Activated T-helper 1 cell treated with anti-CD3 and anti-CD28 coated beads, Interleukin-12 subunit alpha, Interleukin-12 subunit beta, Interleukin-2, Interleukin-4 antibody, amounts not matched to agents 30 ng/mL and 10 ng/mL and 1 ng/mL, durations not matched to agents 14 hours and 24 hours and 36 hours (primary cell): ENCODE measurements at regions not wholly inside any gene's neighbourhood (a gene's known extent, or its start where the extent isn't known, plus 50 kb on each side); places are given as distances from the start of the nearest gene placed in this dataset.

Experiments used
- DNase-seq: peaks from one replicate; pipeline ENCODE4 v3.0.0; 2021; ENCODE audit warnings: low spot score
- H3K27ac Mint-ChIP-seq: one replicate; pipeline ENCODE4 v1.8.0; 2021; ENCODE audit warnings: mild to moderate bottlenecking, mixed read lengths
- H3K27me3 Mint-ChIP-seq: one replicate; pipeline ENCODE4 v1.8.0; 2022; ENCODE audit warnings: mild to moderate bottlenecking, moderate library complexity, mixed read lengths; ENCODE audit not compliant: insufficient read depth
- H3K36me3 Mint-ChIP-seq: one replicate; pipeline ENCODE4 v1.8.0; 2021; ENCODE audit warnings: low read depth, mixed read lengths
- H3K4me1 Mint-ChIP-seq: one replicate; pipeline ENCODE4 v1.8.0; 2021; ENCODE audit warnings: low read depth, mixed read lengths
- H3K4me3 Mint-ChIP-seq: one replicate; pipeline ENCODE4 v1.8.0; 2021; ENCODE audit warnings: mild to moderate bottlenecking, moderate library complexity, mixed read lengths
- H3K9me3 Mint-ChIP-seq: one replicate; pipeline ENCODE4 v1.8.0; 2021; ENCODE audit warnings: mixed read lengths
- intact Hi-C: fragments of 100-400 bp; cut with micrococcal nuclease; formaldehyde crosslinking; loops from one replicate; pipeline ENCODE4 v1.15.1; 2024

GRCh38 chr5:3337812-3338541, 257.7 kb upstream of the IRX1 start:
- Mint-ChIP-seq H3K27ac (no peak overlapping the region), H3K9me3 (no peaks in the 10 kb centered on the region), H3K4me1 (no peaks in the 10 kb centered on the region), H3K27me3 (no peaks in the 10 kb centered on the region), H3K4me3 (no peak overlapping the region), H3K36me3 (no peaks in the 10 kb centered on the region)
- no peak for DNase-seq
- intact Hi-C loops = no loop called here

- no peaks in the 10 kb centered on the region for H3K27me3 Mint-ChIP-seq
Observed at GRCh38 chr5:3336666-3337065, 259.0 kb upstream of the IRX1 start.

GRCh38 chr5:3335301-3335700, 260.3 kb upstream of the IRX1 start:
- Mint-ChIP-seq H3K9me3 (no peaks in the 10 kb centered on the region), H3K4me3 (no peak overlapping the region), H3K4me1 (no peaks in the 10 kb centered on the region), H3K36me3 (no peaks in the 10 kb centered on the region), H3K27ac (no peak overlapping the region), H3K27me3 (no peaks in the 10 kb centered on the region)
- DNase-seq = no peak
- intact Hi-C loops = no loop called here

More at GRCh38 chr5:3336666-3337065, 259.0 kb upstream of the IRX1 start:
- H3K9me3 Mint-ChIP-seq = no peaks in the 10 kb centered on the region
- no peaks in the 10 kb centered on the region for H3K36me3 Mint-ChIP-seq
- intact Hi-C loops = no loop called here
- no peak for DNase-seq
- no peak overlapping the region for H3K4me3 Mint-ChIP-seq
- H3K4me1 Mint-ChIP-seq = no peaks in the 10 kb centered on the region
- H3K27ac Mint-ChIP-seq = no peak overlapping the region

- no peaks in the 10 kb centered on the region for H3K36me3 Mint-ChIP-seq
- H3K27me3 Mint-ChIP-seq = no peaks in the 10 kb centered on the region
- no peak overlapping the region for H3K27ac Mint-ChIP-seq
- intact Hi-C loops = no loop called here
- DNase-seq = no peak
- H3K4me1 Mint-ChIP-seq = no peaks in the 10 kb centered on the region
- H3K4me3 Mint-ChIP-seq = no peak overlapping the region
- H3K9me3 Mint-ChIP-seq = no peaks in the 10 kb centered on the region
Observed at GRCh38 chr5:3333836-3334235, 261.8 kb upstream of the IRX1 start.

- Mint-ChIP-seq H3K36me3 (no peaks in the 10 kb centered on the region), H3K4me3 (no peak overlapping the region), H3K27ac (no peak overlapping the region), H3K4me1 (no peaks in the 10 kb centered on the region), H3K27me3 (no peaks in the 10 kb centered on the region), H3K9me3 (no peaks in the 10 kb centered on the region)
- no peak for DNase-seq
- intact Hi-C loops = no loop called here
Observed at GRCh38 chr5:3333105-3333504, 262.5 kb upstream of the IRX1 start.

- intact Hi-C loops = no loop called here
- Mint-ChIP-seq H3K27ac (no peak overlapping the region), H3K27me3 (no peaks in the 10 kb centered on the region), H3K4me1 (no peaks in the 10 kb centered on the region), H3K4me3 (no peak overlapping the region), H3K9me3 (no peaks in the 10 kb centered on the region), H3K36me3 (no peaks in the 10 kb centered on the region)
- no peak for DNase-seq
Observed at GRCh38 chr5:3331819-3332218, 263.8 kb upstream of the IRX1 start.

GRCh38 chr5:3330442-3330841, 265.2 kb upstream of the IRX1 start:
- no peak for DNase-seq
- H3K4me3 Mint-ChIP-seq = no peak overlapping the region
- intact Hi-C loops = no loop called here
- H3K4me1 Mint-ChIP-seq = no peaks in the 10 kb centered on the region
- no peak overlapping the region for H3K27ac Mint-ChIP-seq
- no peaks in the 10 kb centered on the region for H3K36me3 Mint-ChIP-seq
- peaks cover 2% of the 10 kb centered on the region for H3K9me3 Mint-ChIP-seq
- H3K27me3 Mint-ChIP-seq = no peaks in the 10 kb centered on the region

- Mint-ChIP-seq H3K4me3 (no peak overlapping the region), H3K36me3 (no peaks in the 10 kb centered on the region), H3K27me3 (no peaks in the 10 kb centered on the region), H3K9me3 (peaks cover 7% of the 10 kb centered on the region), H3K27ac (no peak overlapping the region), H3K4me1 (no peaks in the 10 kb centered on the region)
- DNase-seq = no peak
- intact Hi-C loops = no loop called here
Observed at GRCh38 chr5:3329427-3329826, 266.2 kb upstream of the IRX1 start.

GRCh38 chr5:3326841-3327232, 268.8 kb upstream of the IRX1 start:
- DNase-seq = no peak
- intact Hi-C loops = no loop called here
- no peaks in the 10 kb centered on the region for H3K4me1 Mint-ChIP-seq
- no peak overlapping the region for H3K27ac Mint-ChIP-seq
- H3K27me3 Mint-ChIP-seq = no peaks in the 10 kb centered on the region
- no peaks in the 10 kb centered on the region for H3K36me3 Mint-ChIP-seq
- peaks cover 7% of the 10 kb centered on the region for H3K9me3 Mint-ChIP-seq
- H3K4me3 Mint-ChIP-seq = no peak overlapping the region

GRCh38 chr5:3325972-3326840, 269.4 kb upstream of the IRX1 start:
- Mint-ChIP-seq H3K36me3 (no peaks in the 10 kb centered on the region), H3K9me3 (peaks cover 7% of the 10 kb centered on the region), H3K4me1 (no peaks in the 10 kb centered on the region), H3K27me3 (no peaks in the 10 kb centered on the region), H3K27ac (no peak overlapping the region), H3K4me3 (no peak overlapping the region)
- DNase-seq = no peak
- intact Hi-C loops = no loop called here

GRCh38 chr5:3325201-3325971, 270.2 kb upstream of the IRX1 start:
- intact Hi-C loops = no loop called here
- H3K4me3 Mint-ChIP-seq = no peak overlapping the region
- H3K9me3 Mint-ChIP-seq = peaks cover 7% of the 10 kb centered on the region
- no peaks in the 10 kb centered on the region for H3K36me3 Mint-ChIP-seq
- H3K4me1 Mint-ChIP-seq = no peaks in the 10 kb centered on the region
- H3K27me3 Mint-ChIP-seq = no peaks in the 10 kb centered on the region
- no peak overlapping the region for H3K27ac Mint-ChIP-seq
- no peak for DNase-seq

GRCh38 chr5:3324421-3325101, 271.1 kb upstream of the IRX1 start:
- Mint-ChIP-seq H3K27me3 (no peaks in the 10 kb centered on the region), H3K27ac (no peak overlapping the region), H3K36me3 (no peaks in the 10 kb centered on the region), H3K4me3 (no peak overlapping the region), H3K4me1 (no peaks in the 10 kb centered on the region), H3K9me3 (peaks cover 7% of the 10 kb centered on the region)
- intact Hi-C loops = no loop called here
- DNase-seq = no peak
